CD4-positive, alpha-beta memory T cell (primary cell): ENCODE measurements at regions not wholly inside any gene's neighbourhood (a gene's known extent, or its start where the extent isn't known, plus 50 kb on each side); places are given as distances from the start of the nearest gene placed in this dataset.

Source experiments
- CTCF ChIA-PET: fragments of 350-600 bp; sonication (Branson Sonifier 250); formaldehyde crosslinking; loops from one replicate; lab custom pipeline; 2021; ENCODE audit warnings: inconsistent platforms; ENCODE audit not compliant: partially characterized antibody; lab: Charles Lee
- POLR2A ChIA-PET: fragments of 350-600 bp; sonication (Branson Sonifier 250); formaldehyde crosslinking; loops from one replicate; lab custom pipeline; 2021; ENCODE audit not compliant: partially characterized antibody; lab: Charles Lee
- DNase-seq, 5 donors: peaks; one replicate each; pipeline versions ENCODE4 v3.0.0 to v3.0.0-alpha.2; 2020 to 2022; ENCODE audit warnings: mixed read lengths in 1 of 5
- H3K27ac ChIP-seq: one replicate; pipeline ENCODE4 v1.7.0; 2013; ENCODE audit warnings: low read depth, low read length
- H3K27me3 ChIP-seq: 2 replicates; pipeline ENCODE4 v1.7.0; 2013; ENCODE audit warnings: mild to moderate bottlenecking, low read length, moderate library complexity; ENCODE audit not compliant: insufficient read depth
- H3K36me3 ChIP-seq: 2 replicates; pipeline ENCODE4 v1.7.0; 2013; ENCODE audit warnings: mild to moderate bottlenecking, low read length, moderate library complexity; ENCODE audit not compliant: insufficient read depth
- H3K4me1 ChIP-seq: 2 replicates; pipeline ENCODE4 v1.7.0; 2013; ENCODE audit warnings: mild to moderate bottlenecking, low read length, moderate library complexity; ENCODE audit not compliant: insufficient read depth
- H3K4me3 ChIP-seq, 2 donors: one replicate each; pipeline ENCODE4 v1.7.0; 2013; ENCODE audit warnings: low read length in 2 of 2, mild to moderate bottlenecking in 1 of 2
- H3K9me3 ChIP-seq, 2 donors: one replicate each; pipeline ENCODE4 v1.7.0; 2013; ENCODE audit warnings: low read length in 2 of 2, control low read depth in 1 of 2; ENCODE audit not compliant: control insufficient read depth in 1 of 2
- H3K27ac Mint-ChIP-seq, 7 donors: one replicate each; pipeline ENCODE4 v1.8.0; 2020 to 2021; ENCODE audit warnings: mixed read lengths in 7 of 7, mild to moderate bottlenecking in 6 of 7, inconsistent platforms in 3 of 7, moderate library complexity in 3 of 7
- H3K27me3 Mint-ChIP-seq, 2 donors: one replicate each; pipeline ENCODE4 v1.8.0; 2020 to 2021; ENCODE audit warnings: mixed read lengths in 2 of 2
- H3K36me3 Mint-ChIP-seq, 2 donors: one replicate each; pipeline ENCODE4 v1.8.0; 2020 to 2021; ENCODE audit warnings: mixed read lengths in 2 of 2, inconsistent platforms in 1 of 2, mild to moderate bottlenecking in 1 of 2
- H3K4me1 Mint-ChIP-seq, 4 donors: one replicate each; pipeline ENCODE4 v1.8.0; 2020 to 2021; ENCODE audit warnings: mixed read lengths in 4 of 4, mild to moderate bottlenecking in 1 of 4
- H3K4me3 Mint-ChIP-seq, 8 donors: one replicate each; pipeline ENCODE4 v1.8.0; 2020 to 2021; ENCODE audit warnings: mixed read lengths in 8 of 8, mild to moderate bottlenecking in 7 of 8, moderate library complexity in 6 of 8, inconsistent platforms in 3 of 8
- H3K9me3 Mint-ChIP-seq, 8 donors: one replicate each; pipeline ENCODE4 v1.8.0; 2020 to 2021; ENCODE audit warnings: mixed read lengths in 8 of 8, mild to moderate bottlenecking in 5 of 8, inconsistent platforms in 3 of 8, moderate library complexity in 1 of 8
- intact Hi-C: fragments of 100-400 bp; cut with micrococcal nuclease; formaldehyde crosslinking; loops from one replicate; pipeline ENCODE4 v1.15.1; 2023

GRCh38 chr3:74033806-74034205 lies 409.1 kb upstream of the PDZRN3 start:
- Mint-ChIP-seq H3K4me3 (no peak overlapping the region), H3K27ac (no peak overlapping the region), H3K27me3 (no peaks in the 10 kb centered on the region), H3K36me3 (no peaks in the 10 kb centered on the region), H3K9me3 (peaks cover 0 to 16% (median 8%) of the 10 kb centered on the region in 8 donors), H3K4me1 (no peaks in the 10 kb centered on the region)
- ChIA-PET POLR2A (no interaction called here), CTCF (no interaction called here)
- Histone ChIP-seq H3K4me3 (no peak overlapping the region), H3K9me3 (no peaks in the 10 kb centered on the region), H3K36me3 (no peaks in the 10 kb centered on the region), H3K4me1 (no peaks in the 10 kb centered on the region), H3K27ac (no peak overlapping the region), H3K27me3 (no peaks in the 10 kb centered on the region)
- intact Hi-C loops = no loop called here
- no peak for DNase-seq

GRCh38 chr3:74033381-74033780 lies 408.6 kb upstream of the PDZRN3 start:
- Histone ChIP-seq H3K27ac (no peak overlapping the region), H3K36me3 (no peaks in the 10 kb centered on the region), H3K4me1 (no peaks in the 10 kb centered on the region), H3K4me3 (no peak overlapping the region), H3K27me3 (no peaks in the 10 kb centered on the region), H3K9me3 (no peaks in the 10 kb centered on the region)
- no peak for DNase-seq
- intact Hi-C loops = no loop called here
- POLR2A ChIA-PET = no interaction called here
- H3K36me3 Mint-ChIP-seq = no peaks in the 10 kb centered on the region
- CTCF ChIA-PET = no interaction called here
- no peak overlapping the region for H3K27ac Mint-ChIP-seq
- no peaks in the 10 kb centered on the region for H3K27me3 Mint-ChIP-seq
- no peak overlapping the region for H3K4me3 Mint-ChIP-seq
- peaks cover 0 to 17% (median 8%) of the 10 kb centered on the region in 8 donors for H3K9me3 Mint-ChIP-seq
- H3K4me1 Mint-ChIP-seq = no peaks in the 10 kb centered on the region

- POLR2A ChIA-PET = no interaction called here
Measured at GRCh38 chr3:74027121-74027520, 402.4 kb upstream of the PDZRN3 start.

GRCh38 chr3:74023395-74023794 lies 398.7 kb upstream of the PDZRN3 start:
- H3K9me3 Mint-ChIP-seq = peaks cover 3 to 14% (median 8%) of the 10 kb centered on the region in 8 donors
- no peaks in the 10 kb centered on the region for H3K36me3 Mint-ChIP-seq
- no peak overlapping the region for H3K4me3 Mint-ChIP-seq
- no peak overlapping the region for H3K27ac ChIP-seq
- H3K27me3 Mint-ChIP-seq = no peaks in the 10 kb centered on the region
- H3K4me3 ChIP-seq = no peak overlapping the region
- H3K9me3 ChIP-seq = no peaks in the 10 kb centered on the region
- CTCF ChIA-PET = no interaction called here
- intact Hi-C loops = no loop called here
- H3K27me3 ChIP-seq = no peaks in the 10 kb centered on the region
- no peaks in the 10 kb centered on the region for H3K36me3 ChIP-seq
- no peak for DNase-seq
- POLR2A ChIA-PET = no interaction called here
- H3K27ac Mint-ChIP-seq = no peak overlapping the region
- no peaks in the 10 kb centered on the region for H3K4me1 ChIP-seq
- no peaks in the 10 kb centered on the region for H3K4me1 Mint-ChIP-seq

More at GRCh38 chr3:74027121-74027520, 402.4 kb upstream of the PDZRN3 start:
- Mint-ChIP-seq H3K4me3 (no peak overlapping the region), H3K27me3 (no peaks in the 10 kb centered on the region), H3K4me1 (no peaks in the 10 kb centered on the region), H3K36me3 (no peaks in the 10 kb centered on the region), H3K9me3 (peaks cover 3 to 21% (median 6%) of the 10 kb centered on the region in 8 donors), H3K27ac (no peak overlapping the region)
- Histone ChIP-seq H3K4me1 (no peaks in the 10 kb centered on the region), H3K4me3 (no peak overlapping the region), H3K9me3 (no peaks in the 10 kb centered on the region), H3K36me3 (no peaks in the 10 kb centered on the region), H3K27me3 (no peaks in the 10 kb centered on the region), H3K27ac (no peak overlapping the region)
- CTCF ChIA-PET = interaction anchor here (1.0 kb wide), 1 partner anchor 23 kb away, joined by 3 read pairs; no protein-coding TSS in a partner anchor
- DNase-seq = no peak
- intact Hi-C loops = no loop called here

- no peak for DNase-seq
- H3K36me3 Mint-ChIP-seq = no peaks in the 10 kb centered on the region
- POLR2A ChIA-PET = no interaction called here
- no peak overlapping the region for H3K27ac ChIP-seq
- no peak overlapping the region for H3K4me3 ChIP-seq
- peaks cover 2 to 12% (median 5%) of the 10 kb centered on the region in 8 donors for H3K9me3 Mint-ChIP-seq
- H3K27me3 Mint-ChIP-seq = no peaks in the 10 kb centered on the region
- no peak overlapping the region for H3K27ac Mint-ChIP-seq
- intact Hi-C loops = no loop called here
- no peaks in the 10 kb centered on the region for H3K36me3 ChIP-seq
- CTCF ChIA-PET = no interaction called here
- H3K4me1 Mint-ChIP-seq = no peaks in the 10 kb centered on the region
- H3K27me3 ChIP-seq = no peaks in the 10 kb centered on the region
- H3K9me3 ChIP-seq = no peaks in the 10 kb centered on the region
- no peak overlapping the region for H3K4me3 Mint-ChIP-seq
- no peaks in the 10 kb centered on the region for H3K4me1 ChIP-seq
Measured at GRCh38 chr3:74021449-74021848, 396.7 kb upstream of the PDZRN3 start.

GRCh38 chr3:74009961-74010844 lies 385.5 kb upstream of the PDZRN3 start:
- Histone ChIP-seq H3K27ac (no peak overlapping the region), H3K36me3 (no peaks in the 10 kb centered on the region), H3K4me3 (no peak overlapping the region), H3K9me3 (no peaks in the 10 kb centered on the region), H3K4me1 (no peaks in the 10 kb centered on the region), H3K27me3 (no peaks in the 10 kb centered on the region)
- Mint-ChIP-seq H3K4me1 (no peaks in the 10 kb centered on the region), H3K36me3 (no peaks in the 10 kb centered on the region), H3K9me3 (peaks cover 0 to 13% (median 2%) of the 10 kb centered on the region in 8 donors), H3K27ac (no peak overlapping the region), H3K4me3 (no peak overlapping the region), H3K27me3 (no peaks in the 10 kb centered on the region)
- ChIA-PET CTCF (no interaction called here), POLR2A (no interaction called here)
- intact Hi-C loops = no loop called here
- DNase-seq = no peak

GRCh38 chr3:74004386-74004785 lies 379.6 kb upstream of the PDZRN3 start:
- intact Hi-C loops = no loop called here

More at GRCh38 chr3:74004386-74004785, 379.6 kb upstream of the PDZRN3 start:
- no peaks in the 10 kb centered on the region for H3K4me1 ChIP-seq
- Mint-ChIP-seq H3K4me3 (no peak overlapping the region), H3K9me3 (peaks cover 0 to 9% (median 5%) of the 10 kb centered on the region in 8 donors), H3K36me3 (no peaks in the 10 kb centered on the region), H3K4me1 (no peaks in the 10 kb centered on the region), H3K27me3 (no peaks in the 10 kb centered on the region), H3K27ac (no peak overlapping the region)
- H3K4me3 ChIP-seq = no peak overlapping the region
- POLR2A ChIA-PET = no interaction called here
- H3K36me3 ChIP-seq = no peaks in the 10 kb centered on the region
- no peak overlapping the region for H3K27ac ChIP-seq
- no peaks in the 10 kb centered on the region for H3K27me3 ChIP-seq
- CTCF ChIA-PET = no interaction called here
- H3K9me3 ChIP-seq = no peaks in the 10 kb centered on the region
- no peak for DNase-seq
